ENCODE measurements at regions not wholly inside any gene's neighbourhood (a gene's known extent, or its start where the extent isn't known, plus 50 kb on each side); places are given as distances from the start of the nearest gene placed in this dataset.

GRCh38 chr7:155228459-155228845 is 69.2 kb upstream of the INSIG1 start:
- Mint-ChIP-seq H3K4me1 (no peaks in the 10 kb centered on the region), H3K27me3 (peaks cover 3% of the 10 kb centered on the region), H3K4me3 (no peak overlapping the region), H3K36me3 (ENCODE audit: low read depth) (no peaks in the 10 kb centered on the region), H3K27ac (no peak overlapping the region), H3K9me3 (no peaks in the 10 kb centered on the region)
- DNase-seq, result no peak
- POLR2A ChIA-PET, result no interaction called here
- ATAC-seq (ENCODE audit: low read depth), result no peak
- TF ChIP-seq CTCF (IDR thresholded peaks at IDR 0.05), result no peak
- intact Hi-C loops (cut with micrococcal nuclease), result no loop called here
- CTCF ChIA-PET, result no interaction called here

GRCh38 chr7:155228894-155229293 is 68.8 kb upstream of the INSIG1 start:
- Mint-ChIP-seq H3K4me3 (no peak overlapping the region), H3K4me1 (no peaks in the 10 kb centered on the region), H3K27me3 (peaks cover 3% of the 10 kb centered on the region), H3K36me3 (ENCODE audit: low read depth) (no peaks in the 10 kb centered on the region), H3K9me3 (no peaks in the 10 kb centered on the region), H3K27ac (no peak overlapping the region)
- ChIA-PET POLR2A (no interaction called here), CTCF (no interaction called here)
- DNase-seq (no peak), ATAC-seq (ENCODE audit: low read depth) (no peak)
- intact Hi-C loops (cut with micrococcal nuclease), result no loop called here
- no peak for TF ChIP-seq CTCF (IDR thresholded peaks at IDR 0.05)

GRCh38 chr7:155229548-155230168 is 68.0 kb upstream of the INSIG1 start:
- no peak for TF ChIP-seq CTCF (IDR thresholded peaks at IDR 0.05)
- Mint-ChIP-seq H3K36me3 (ENCODE audit: low read depth) (no peaks in the 10 kb centered on the region), H3K4me3 (no peak overlapping the region), H3K9me3 (no peaks in the 10 kb centered on the region), H3K27ac (no peak overlapping the region), H3K4me1 (no peaks in the 10 kb centered on the region), H3K27me3 (peaks cover 3% of the 10 kb centered on the region)
- ATAC-seq (ENCODE audit: low read depth) (no peak), DNase-seq (no peak)
- intact Hi-C loops (cut with micrococcal nuclease), result no loop called here
- CTCF ChIA-PET, result no interaction called here
- POLR2A ChIA-PET, result no interaction called here

GRCh38 chr7:155230169-155230593 is 67.5 kb upstream of the INSIG1 start:
- Mint-ChIP-seq H3K27me3 (peaks cover 3% of the 10 kb centered on the region), H3K4me1 (no peaks in the 10 kb centered on the region), H3K4me3 (no peak overlapping the region), H3K36me3 (ENCODE audit: low read depth) (no peaks in the 10 kb centered on the region), H3K27ac (no peak overlapping the region), H3K9me3 (no peaks in the 10 kb centered on the region)
- ATAC-seq (ENCODE audit: low read depth), result no peak
- no peak for TF ChIP-seq CTCF (IDR thresholded peaks at IDR 0.05)
- no peak for DNase-seq
- POLR2A ChIA-PET, result no interaction called here
- CTCF ChIA-PET, result no interaction called here
- intact Hi-C loops (cut with micrococcal nuclease), result no loop called here

- H3K4me3 Mint-ChIP-seq, result no peak overlapping the region
- no peak for DNase-seq
- no peak overlapping the region for H3K27ac Mint-ChIP-seq
- H3K9me3 Mint-ChIP-seq, result no peaks in the 10 kb centered on the region
- ChIA-PET POLR2A (no interaction called here), CTCF (no interaction called here)
- H3K27me3 Mint-ChIP-seq, result peaks cover 5% of the 10 kb centered on the region
- no peak for ATAC-seq (ENCODE audit: low read depth)
- H3K36me3 Mint-ChIP-seq (ENCODE audit: low read depth), result no peaks in the 10 kb centered on the region
- intact Hi-C loops (cut with micrococcal nuclease), result no loop called here
- no peak for TF ChIP-seq CTCF (IDR thresholded peaks at IDR 0.05)
- H3K4me1 Mint-ChIP-seq, result no peaks in the 10 kb centered on the region
Measured at GRCh38 chr7:155231241-155231800, 66.4 kb upstream of the INSIG1 start.

All from activated B cell treated with CpG ODN at 0.5 μM for 24 hours (primary cell).